SH-SY5Y (cell line): ENCODE measurements at regions not wholly inside any gene's neighbourhood (a gene's known extent, or its start where the extent isn't known, plus 50 kb on each side); places are given as distances from the start of the nearest gene placed in this dataset.

Experiments used
- GATA2 ChIP-seq: IDR thresholded peaks from 2 replicates; pipeline ENCODE4 v1.6.1; 2011; ENCODE audit warnings: mild to moderate bottlenecking, low read depth, low read length
- GATA3 ChIP-seq: IDR thresholded peaks from 2 replicates; pipeline ENCODE4 v1.6.1; 2011; ENCODE audit warnings: low read depth, mild to moderate bottlenecking, low read length, moderate library complexity

DNA sequence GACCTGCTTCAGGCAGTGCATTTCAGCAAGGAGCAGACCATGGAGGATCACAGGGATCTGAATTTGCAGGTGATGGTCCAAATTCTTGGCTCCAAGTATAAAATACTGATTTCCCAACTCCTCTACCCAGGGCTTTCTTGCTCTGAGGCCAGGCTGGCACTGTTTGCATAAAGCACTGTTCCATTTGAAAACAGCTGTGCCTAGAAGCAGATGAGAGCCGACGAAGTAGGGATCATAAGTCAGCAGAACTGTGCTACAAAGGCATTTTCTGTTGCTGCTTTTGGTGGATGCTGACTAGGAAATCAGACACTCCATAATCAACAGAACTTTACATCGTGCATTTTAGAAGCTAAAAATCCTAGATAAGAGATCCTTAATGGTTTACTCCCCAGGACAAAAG lies 126.4 kb downstream of the MAT2B start:
- TF ChIP-seq GATA3 (no peak), GATA2 (no peak)
